GM23338 (cell line): ENCODE measurements at regions not wholly inside any gene's neighbourhood (a gene's known extent, or its start where the extent isn't known, plus 50 kb on each side); places are given as distances from the start of the nearest gene placed in this dataset.

Experiments
- ATAC-seq: fragments of 200-7000 bp; cut with Tn5 transposase; 3 replicates; pipeline ENCODE4 v1.9.1; 2020
- DNase-seq: peaks from one replicate; pipeline ENCODE4 v3.0.0-alpha.2; 2015; ENCODE audit warnings: low spot score
- H2AFZ ChIP-seq: fragments of 200-600 bp; sonication (generic); 2 replicates; pipeline ENCODE4 v1.8.0; 2016; ENCODE audit warnings: antibody characterized with exemption, mild to moderate bottlenecking, moderate library complexity
- H3F3A ChIP-seq: fragments of 200-600 bp; sonication (generic); replicated peaks from 2 replicates; pipeline ENCODE4 v1.8.0; 2017; ENCODE audit warnings: antibody characterized with exemption, mixed run types, low read depth
- H3K27ac ChIP-seq: fragments of 200-600 bp; sonication (generic); 2 replicates; pipeline ENCODE4 v1.6.1; 2016; ENCODE audit warnings: low read depth
- H3K27me3 ChIP-seq: fragments of 200-600 bp; sonication (generic); 2 replicates; pipeline ENCODE4 v1.8.0; 2016; ENCODE audit warnings: mild to moderate bottlenecking, mixed run types, moderate library complexity; ENCODE audit not compliant: insufficient read depth
- H3K36me3 ChIP-seq: fragments of 200-600 bp; sonication (generic); 2 replicates; pipeline ENCODE4 v1.8.0; 2016; ENCODE audit warnings: mild to moderate bottlenecking; ENCODE audit not compliant: insufficient read depth
- H3K4me1 ChIP-seq: fragments of 200-600 bp; sonication (generic); 2 replicates; pipeline ENCODE4 v1.8.0; 2016; ENCODE audit warnings: mild to moderate bottlenecking, moderate library complexity; ENCODE audit not compliant: insufficient read depth
- H3K4me2 ChIP-seq: fragments of 200-600 bp; sonication (generic); 2 replicates; pipeline ENCODE4 v1.7.1; 2017; ENCODE audit warnings: mixed run types
- H3K4me3 ChIP-seq: fragments of 200-600 bp; sonication (generic); 2 replicates; pipeline ENCODE4 v1.6.1; 2016; ENCODE audit warnings: mixed run types
- H3K79me2 ChIP-seq: fragments of 200-600 bp; sonication (generic); replicated peaks from 2 replicates; pipeline ENCODE4 v1.8.0; 2017; ENCODE audit warnings: mild to moderate bottlenecking; ENCODE audit not compliant: insufficient read depth
- H3K9me2 ChIP-seq: fragments of 200-600 bp; sonication (generic); 2 replicates; pipeline ENCODE4 v1.8.0; 2017; ENCODE audit not compliant: insufficient read depth
- H4K20me1 ChIP-seq: fragments of 200-600 bp; sonication (generic); replicated peaks from 2 replicates; pipeline ENCODE4 v1.8.0; 2017; ENCODE audit warnings: mild to moderate bottlenecking; ENCODE audit not compliant: insufficient read depth
- H3K27ac Mint-ChIP-seq: 2 replicates; pipeline ENCODE4 v1.8.0; 2020; ENCODE audit warnings: inconsistent platforms, mild to moderate bottlenecking, moderate library complexity, mixed read lengths
- H3K27me3 Mint-ChIP-seq: 3 replicates; pipeline ENCODE4 v1.8.0; 2022; ENCODE audit warnings: low read depth, mild to moderate bottlenecking, moderate library complexity, mixed read lengths, inconsistent platforms; ENCODE audit not compliant: insufficient read depth, poor library complexity
- H3K36me3 Mint-ChIP-seq: 3 replicates; pipeline ENCODE4 v1.8.0; 2021; ENCODE audit warnings: low read depth, mild to moderate bottlenecking, inconsistent platforms, moderate library complexity, mixed read lengths
- H3K4me1 Mint-ChIP-seq: 3 replicates; pipeline ENCODE4 v1.8.0; 2020; ENCODE audit warnings: mild to moderate bottlenecking, inconsistent platforms, mixed read lengths
- H3K4me3 Mint-ChIP-seq: 3 replicates; pipeline ENCODE4 v1.8.0; 2021; ENCODE audit warnings: moderate library complexity, mild to moderate bottlenecking, inconsistent platforms, mixed read lengths
- H3K9me3 Mint-ChIP-seq: 3 replicates; pipeline ENCODE4 v1.8.0; 2020; ENCODE audit warnings: moderate library complexity, mild to moderate bottlenecking, inconsistent platforms, mixed read lengths
- POLR2AphosphoS5 ChIP-seq: IDR thresholded peaks from 2 replicates; pipeline ENCODE4 v1.6.1; 2016; ENCODE audit warnings: antibody characterized with exemption, low read depth
- STAT1 ChIP-seq: IDR thresholded peaks from one replicate; pipeline ENCODE4 v1.6.1; 2016; ENCODE audit warnings: antibody characterized with exemption; ENCODE audit not compliant: unreplicated experiment
- ZNF114 ChIP-seq: fragments of 250-450 bp; sonication (Bioruptor Pico); IDR thresholded peaks from 2 replicates; pipeline ENCODE4 v1.5.0; 2020; ENCODE audit warnings: mild to moderate bottlenecking, moderate library complexity
- ZNF331 ChIP-seq: fragments of 250-450 bp; sonication (Bioruptor Pico); IDR thresholded peaks from 2 replicates; pipeline ENCODE4 v1.5.0; 2020; ENCODE audit warnings: low read depth, mild to moderate bottlenecking, moderate library complexity
- TF ChIP-seq, protein P1 (sequence below): fragments of 250-450 bp; sonication (Bioruptor Pico); IDR thresholded peaks from 2 replicates; pipeline ENCODE4 v1.5.0; 2020; ENCODE audit warnings: mild to moderate bottlenecking, moderate library complexity
- TF ChIP-seq, protein P2 (sequence below), 2 experiments: fragments of 200-600 bp in 1 of 2; sonication (generic) in 1 of 2; conservative IDR thresholded peaks; 2 replicates each; pipeline versions ENCODE4 v1.5.1 to v1.6.1; 2016 to 2017; ENCODE audit warnings: antibody characterized with exemption in 2 of 2, low read depth in 2 of 2, mild to moderate bottlenecking in 2 of 2, moderate library complexity in 1 of 2

DNA sequence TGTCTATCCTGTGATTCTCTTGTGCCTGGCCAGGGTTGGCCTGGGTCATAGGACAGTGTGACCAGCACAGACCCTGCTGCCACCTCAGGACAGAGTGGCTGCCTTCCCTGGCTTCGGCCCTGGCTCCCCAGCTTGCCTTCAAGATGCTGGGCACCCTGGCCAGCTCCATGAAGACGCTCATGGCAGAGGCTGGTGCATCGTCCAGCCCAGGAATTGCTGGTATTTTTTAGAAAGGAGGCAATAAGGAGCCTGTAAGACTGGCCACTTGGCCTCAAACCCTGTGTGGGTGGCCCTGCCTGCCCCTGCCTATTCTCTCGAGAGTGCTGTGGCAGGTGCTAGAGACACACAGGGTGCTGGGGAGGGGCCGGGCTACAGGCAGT, 70.4 kb upstream of the ACTRT2 start:
- DNase-seq: no peak
- TF ChIP-seq POLR2AphosphoS5 (no peak), STAT1 (no peak), ZNF114 (CRISPR knock-in tag) (no peak), ZNF331 (CRISPR knock-in tag) (no peak)
- TF ChIP-seq, protein P1, sequence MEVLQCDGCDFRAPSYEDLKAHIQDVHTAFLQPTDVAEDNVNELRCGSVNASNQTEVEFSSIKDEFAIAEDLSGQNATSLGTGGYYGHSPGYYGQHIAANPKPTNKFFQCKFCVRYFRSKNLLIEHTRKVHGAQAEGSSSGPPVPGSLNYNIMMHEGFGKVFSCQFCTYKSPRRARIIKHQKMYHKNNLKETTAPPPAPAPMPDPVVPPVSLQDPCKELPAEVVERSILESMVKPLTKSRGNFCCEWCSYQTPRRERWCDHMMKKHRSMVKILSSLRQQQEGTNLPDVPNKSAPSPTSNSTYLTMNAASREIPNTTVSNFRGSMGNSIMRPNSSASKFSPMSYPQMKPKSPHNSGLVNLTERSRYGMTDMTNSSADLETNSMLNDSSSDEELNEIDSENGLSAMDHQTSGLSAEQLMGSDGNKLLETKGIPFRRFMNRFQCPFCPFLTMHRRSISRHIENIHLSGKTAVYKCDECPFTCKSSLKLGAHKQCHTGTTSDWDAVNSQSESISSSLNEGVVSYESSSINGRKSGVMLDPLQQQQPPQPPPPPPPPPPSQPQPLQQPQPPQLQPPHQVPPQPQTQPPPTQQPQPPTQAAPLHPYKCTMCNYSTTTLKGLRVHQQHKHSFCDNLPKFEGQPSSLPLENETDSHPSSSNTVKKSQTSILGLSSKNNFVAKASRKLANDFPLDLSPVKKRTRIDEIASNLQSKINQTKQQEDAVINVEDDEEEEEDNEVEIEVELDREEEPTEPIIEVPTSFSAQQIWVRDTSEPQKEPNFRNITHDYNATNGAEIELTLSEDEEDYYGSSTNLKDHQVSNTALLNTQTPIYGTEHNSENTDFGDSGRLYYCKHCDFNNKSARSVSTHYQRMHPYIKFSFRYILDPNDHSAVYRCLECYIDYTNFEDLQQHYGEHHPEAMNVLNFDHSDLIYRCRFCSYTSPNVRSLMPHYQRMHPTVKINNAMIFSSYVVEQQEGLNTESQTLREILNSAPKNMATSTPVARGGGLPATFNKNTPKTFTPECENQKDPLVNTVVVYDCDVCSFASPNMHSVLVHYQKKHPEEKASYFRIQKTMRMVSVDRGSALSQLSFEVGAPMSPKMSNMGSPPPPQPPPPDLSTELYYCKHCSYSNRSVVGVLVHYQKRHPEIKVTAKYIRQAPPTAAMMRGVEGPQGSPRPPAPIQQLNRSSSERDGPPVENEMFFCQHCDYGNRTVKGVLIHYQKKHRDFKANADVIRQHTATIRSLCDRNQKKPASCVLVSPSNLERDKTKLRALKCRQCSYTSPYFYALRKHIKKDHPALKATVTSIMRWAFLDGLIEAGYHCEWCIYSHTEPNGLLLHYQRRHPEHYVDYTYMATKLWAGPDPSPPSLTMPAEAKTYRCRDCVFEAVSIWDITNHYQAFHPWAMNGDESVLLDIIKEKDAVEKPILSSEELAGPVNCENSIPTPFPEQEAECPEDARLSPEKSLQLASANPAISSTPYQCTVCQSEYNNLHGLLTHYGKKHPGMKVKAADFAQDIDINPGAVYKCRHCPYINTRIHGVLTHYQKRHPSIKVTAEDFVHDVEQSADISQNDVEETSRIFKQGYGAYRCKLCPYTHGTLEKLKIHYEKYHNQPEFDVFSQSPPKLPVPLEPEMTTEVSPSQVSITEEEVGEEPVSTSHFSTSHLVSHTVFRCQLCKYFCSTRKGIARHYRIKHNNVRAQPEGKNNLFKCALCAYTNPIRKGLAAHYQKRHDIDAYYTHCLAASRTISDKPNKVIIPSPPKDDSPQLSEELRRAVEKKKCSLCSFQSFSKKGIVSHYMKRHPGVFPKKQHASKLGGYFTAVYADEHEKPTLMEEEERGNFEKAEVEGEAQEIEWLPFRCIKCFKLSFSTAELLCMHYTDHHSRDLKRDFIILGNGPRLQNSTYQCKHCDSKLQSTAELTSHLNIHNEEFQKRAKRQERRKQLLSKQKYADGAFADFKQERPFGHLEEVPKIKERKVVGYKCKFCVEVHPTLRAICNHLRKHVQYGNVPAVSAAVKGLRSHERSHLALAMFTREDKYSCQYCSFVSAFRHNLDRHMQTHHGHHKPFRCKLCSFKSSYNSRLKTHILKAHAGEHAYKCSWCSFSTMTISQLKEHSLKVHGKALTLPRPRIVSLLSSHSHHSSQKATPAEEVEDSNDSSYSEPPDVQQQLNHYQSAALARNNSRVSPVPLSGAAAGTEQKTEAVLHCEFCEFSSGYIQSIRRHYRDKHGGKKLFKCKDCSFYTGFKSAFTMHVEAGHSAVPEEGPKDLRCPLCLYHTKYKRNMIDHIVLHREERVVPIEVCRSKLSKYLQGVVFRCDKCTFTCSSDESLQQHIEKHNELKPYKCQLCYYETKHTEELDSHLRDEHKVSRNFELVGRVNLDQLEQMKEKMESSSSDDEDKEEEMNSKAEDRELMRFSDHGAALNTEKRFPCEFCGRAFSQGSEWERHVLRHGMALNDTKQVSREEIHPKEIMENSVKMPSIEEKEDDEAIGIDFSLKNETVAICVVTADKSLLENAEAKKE: no peak
- TF ChIP-seq, protein P2, sequence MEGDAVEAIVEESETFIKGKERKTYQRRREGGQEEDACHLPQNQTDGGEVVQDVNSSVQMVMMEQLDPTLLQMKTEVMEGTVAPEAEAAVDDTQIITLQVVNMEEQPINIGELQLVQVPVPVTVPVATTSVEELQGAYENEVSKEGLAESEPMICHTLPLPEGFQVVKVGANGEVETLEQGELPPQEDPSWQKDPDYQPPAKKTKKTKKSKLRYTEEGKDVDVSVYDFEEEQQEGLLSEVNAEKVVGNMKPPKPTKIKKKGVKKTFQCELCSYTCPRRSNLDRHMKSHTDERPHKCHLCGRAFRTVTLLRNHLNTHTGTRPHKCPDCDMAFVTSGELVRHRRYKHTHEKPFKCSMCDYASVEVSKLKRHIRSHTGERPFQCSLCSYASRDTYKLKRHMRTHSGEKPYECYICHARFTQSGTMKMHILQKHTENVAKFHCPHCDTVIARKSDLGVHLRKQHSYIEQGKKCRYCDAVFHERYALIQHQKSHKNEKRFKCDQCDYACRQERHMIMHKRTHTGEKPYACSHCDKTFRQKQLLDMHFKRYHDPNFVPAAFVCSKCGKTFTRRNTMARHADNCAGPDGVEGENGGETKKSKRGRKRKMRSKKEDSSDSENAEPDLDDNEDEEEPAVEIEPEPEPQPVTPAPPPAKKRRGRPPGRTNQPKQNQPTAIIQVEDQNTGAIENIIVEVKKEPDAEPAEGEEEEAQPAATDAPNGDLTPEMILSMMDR (conservative IDR thresholded peaks at IDR 0.05; ENCODE audit: low read depth in 2 of 2): no peak
- Mint-ChIP-seq H3K4me1 (no peaks in the 10 kb centered on the region), H3K27ac (no peak overlapping the region), H3K9me3 (peaks cover 78% of the 10 kb centered on the region), H3K36me3 (peaks cover 12% of the 10 kb centered on the region; the same call in 2 of the 3 replicates), H3K4me3 (no peak overlapping the region), H3K27me3 (peaks cover 2% of the 10 kb centered on the region)
- Histone ChIP-seq H3K27me3 (no peaks in the 10 kb centered on the region), H3K9me2 (no peaks in the 10 kb centered on the region), H3K79me2 (no peaks in the 10 kb centered on the region), H3K27ac (no peak overlapping the region), H4K20me1 (no peaks in the 10 kb centered on the region), H3K4me2 (no peak overlapping the region), H3F3A (no peaks in the 10 kb centered on the region), H2AFZ (no peak overlapping the region), H3K4me1 (no peaks in the 10 kb centered on the region), H3K4me3 (no peak overlapping the region), H3K36me3 (no peaks in the 10 kb centered on the region)
- no peak for ATAC-seq
